GM23338 (cell line): ENCODE measurements at regions not wholly inside any gene's neighbourhood (a gene's known extent, or its start where the extent isn't known, plus 50 kb on each side); places are given as distances from the start of the nearest gene placed in this dataset.

Experiments
- ATAC-seq: fragments of 200-7000 bp; cut with Tn5 transposase; 3 replicates; pipeline ENCODE4 v1.9.1; 2020
- DNase-seq: peaks from one replicate; pipeline ENCODE4 v3.0.0-alpha.2; 2015; ENCODE audit warnings: low spot score
- H2AFZ ChIP-seq: fragments of 200-600 bp; sonication (generic); 2 replicates; pipeline ENCODE4 v1.8.0; 2016; ENCODE audit warnings: antibody characterized with exemption, mild to moderate bottlenecking, moderate library complexity
- H3F3A ChIP-seq: fragments of 200-600 bp; sonication (generic); replicated peaks from 2 replicates; pipeline ENCODE4 v1.8.0; 2017; ENCODE audit warnings: antibody characterized with exemption, mixed run types, low read depth
- H3K27ac ChIP-seq: fragments of 200-600 bp; sonication (generic); 2 replicates; pipeline ENCODE4 v1.6.1; 2016; ENCODE audit warnings: low read depth
- H3K27me3 ChIP-seq: fragments of 200-600 bp; sonication (generic); 2 replicates; pipeline ENCODE4 v1.8.0; 2016; ENCODE audit warnings: mild to moderate bottlenecking, mixed run types, moderate library complexity; ENCODE audit not compliant: insufficient read depth
- H3K36me3 ChIP-seq: fragments of 200-600 bp; sonication (generic); 2 replicates; pipeline ENCODE4 v1.8.0; 2016; ENCODE audit warnings: mild to moderate bottlenecking; ENCODE audit not compliant: insufficient read depth
- H3K4me1 ChIP-seq: fragments of 200-600 bp; sonication (generic); 2 replicates; pipeline ENCODE4 v1.8.0; 2016; ENCODE audit warnings: mild to moderate bottlenecking, moderate library complexity; ENCODE audit not compliant: insufficient read depth
- H3K4me2 ChIP-seq: fragments of 200-600 bp; sonication (generic); 2 replicates; pipeline ENCODE4 v1.7.1; 2017; ENCODE audit warnings: mixed run types
- H3K4me3 ChIP-seq: fragments of 200-600 bp; sonication (generic); 2 replicates; pipeline ENCODE4 v1.6.1; 2016; ENCODE audit warnings: mixed run types
- H3K79me2 ChIP-seq: fragments of 200-600 bp; sonication (generic); replicated peaks from 2 replicates; pipeline ENCODE4 v1.8.0; 2017; ENCODE audit warnings: mild to moderate bottlenecking; ENCODE audit not compliant: insufficient read depth
- H3K9me2 ChIP-seq: fragments of 200-600 bp; sonication (generic); 2 replicates; pipeline ENCODE4 v1.8.0; 2017; ENCODE audit not compliant: insufficient read depth
- H4K20me1 ChIP-seq: fragments of 200-600 bp; sonication (generic); replicated peaks from 2 replicates; pipeline ENCODE4 v1.8.0; 2017; ENCODE audit warnings: mild to moderate bottlenecking; ENCODE audit not compliant: insufficient read depth
- H3K27ac Mint-ChIP-seq: 2 replicates; pipeline ENCODE4 v1.8.0; 2020; ENCODE audit warnings: inconsistent platforms, mild to moderate bottlenecking, moderate library complexity, mixed read lengths
- H3K27me3 Mint-ChIP-seq: 3 replicates; pipeline ENCODE4 v1.8.0; 2022; ENCODE audit warnings: low read depth, mild to moderate bottlenecking, moderate library complexity, mixed read lengths, inconsistent platforms; ENCODE audit not compliant: insufficient read depth, poor library complexity
- H3K36me3 Mint-ChIP-seq: 3 replicates; pipeline ENCODE4 v1.8.0; 2021; ENCODE audit warnings: low read depth, mild to moderate bottlenecking, inconsistent platforms, moderate library complexity, mixed read lengths
- H3K4me1 Mint-ChIP-seq: 3 replicates; pipeline ENCODE4 v1.8.0; 2020; ENCODE audit warnings: mild to moderate bottlenecking, inconsistent platforms, mixed read lengths
- H3K4me3 Mint-ChIP-seq: 3 replicates; pipeline ENCODE4 v1.8.0; 2021; ENCODE audit warnings: moderate library complexity, mild to moderate bottlenecking, inconsistent platforms, mixed read lengths
- H3K9me3 Mint-ChIP-seq: 3 replicates; pipeline ENCODE4 v1.8.0; 2020; ENCODE audit warnings: moderate library complexity, mild to moderate bottlenecking, inconsistent platforms, mixed read lengths
- CREB1 ChIP-seq: fragments of 250-450 bp; sonication (Bioruptor Pico); IDR thresholded peaks from 2 replicates; pipeline ENCODE4 v1.5.0; 2020; ENCODE audit warnings: low read depth, mild to moderate bottlenecking, moderate library complexity
- CTCF ChIP-seq, 2 experiments: fragments of 200-600 bp in 1 of 2; sonication (generic) in 1 of 2; conservative IDR thresholded peaks; 2 replicates each; pipeline versions ENCODE4 v1.5.1 to v1.6.1; 2016 to 2017; ENCODE audit warnings: antibody characterized with exemption in 2 of 2, low read depth in 2 of 2, mild to moderate bottlenecking in 2 of 2, moderate library complexity in 1 of 2
- ETS1 ChIP-seq: IDR thresholded peaks from 2 replicates; pipeline ENCODE4 v1.6.1; 2016; ENCODE audit warnings: antibody characterized with exemption
- EZH2 ChIP-seq: fragments of 200-600 bp; sonication (generic); IDR thresholded peaks from one replicate; pipeline ENCODE4 v1.8.0; 2017; ENCODE audit warnings: antibody characterized with exemption, mild to moderate bottlenecking, low read depth; ENCODE audit not compliant: unreplicated experiment
- EZH2phosphoT487 ChIP-seq: fragments of 200-600 bp; sonication (generic); IDR thresholded peaks from one replicate; pipeline ENCODE4 v1.8.1; 2018; ENCODE audit warnings: antibody characterized with exemption; ENCODE audit not compliant: unreplicated experiment
- JUNB ChIP-seq: IDR thresholded peaks from one replicate; pipeline ENCODE4 v1.6.1; 2016; ENCODE audit warnings: antibody characterized with exemption; ENCODE audit not compliant: unreplicated experiment
- NANOG ChIP-seq: IDR thresholded peaks from 2 replicates; pipeline ENCODE4 v1.6.1; 2016; ENCODE audit warnings: antibody characterized with exemption, borderline replicate concordance
- POLR2AphosphoS5 ChIP-seq: IDR thresholded peaks from 2 replicates; pipeline ENCODE4 v1.6.1; 2016; ENCODE audit warnings: antibody characterized with exemption, low read depth
- REST ChIP-seq: IDR thresholded peaks from one replicate; pipeline ENCODE4 v1.6.1; 2018; ENCODE audit warnings: antibody characterized with exemption; ENCODE audit not compliant: unreplicated experiment
- STAT1 ChIP-seq: IDR thresholded peaks from one replicate; pipeline ENCODE4 v1.6.1; 2016; ENCODE audit warnings: antibody characterized with exemption; ENCODE audit not compliant: unreplicated experiment
- ZNF114 ChIP-seq: fragments of 250-450 bp; sonication (Bioruptor Pico); IDR thresholded peaks from 2 replicates; pipeline ENCODE4 v1.5.0; 2020; ENCODE audit warnings: mild to moderate bottlenecking, moderate library complexity
- ZNF331 ChIP-seq: fragments of 250-450 bp; sonication (Bioruptor Pico); IDR thresholded peaks from 2 replicates; pipeline ENCODE4 v1.5.0; 2020; ENCODE audit warnings: low read depth, mild to moderate bottlenecking, moderate library complexity
- ZNF462 ChIP-seq: fragments of 250-450 bp; sonication (Bioruptor Pico); IDR thresholded peaks from 2 replicates; pipeline ENCODE4 v1.5.0; 2020; ENCODE audit warnings: mild to moderate bottlenecking, moderate library complexity

- Histone ChIP-seq H3F3A (no peaks in the 10 kb centered on the region), H3K4me3 (no peak overlapping the region), H3K27ac (no peak overlapping the region), H3K4me1 (no peaks in the 10 kb centered on the region), H3K4me2 (no peak overlapping the region), H3K9me2 (no peaks in the 10 kb centered on the region), H3K36me3 (no peaks in the 10 kb centered on the region; the same call in 1 of the 2 replicates), H3K79me2 (no peaks in the 10 kb centered on the region), H2AFZ (no peak overlapping the region), H3K27me3 (no peaks in the 10 kb centered on the region), H4K20me1 (no peaks in the 10 kb centered on the region)
- TF ChIP-seq EZH2phosphoT487 (no peak), ETS1 (no peak), EZH2 (no peak), JUNB (no peak), CTCF (conservative IDR thresholded peaks at IDR 0.05; ENCODE audit: low read depth in 2 of 2) (no peak), NANOG (no peak), POLR2AphosphoS5 (no peak), ZNF331 (CRISPR knock-in tag) (no peak), ZNF114 (CRISPR knock-in tag) (no peak), ZNF462 (CRISPR knock-in tag) (no peak), REST (no peak), CREB1 (CRISPR knock-in tag) (no peak), STAT1 (no peak)
- peaks cover 3% of the 10 kb centered on the region for H3K27me3 Mint-ChIP-seq
- DNase-seq, result no peak
- H3K27ac Mint-ChIP-seq, result no peak overlapping the region
- no peaks in the 10 kb centered on the region for H3K4me1 Mint-ChIP-seq
- no peaks in the 10 kb centered on the region for H3K9me3 Mint-ChIP-seq
- no peaks in the 10 kb centered on the region for H3K36me3 Mint-ChIP-seq
- no peak overlapping the region for H3K4me3 Mint-ChIP-seq
- ATAC-seq, result no peak
Observed at GRCh38 chr2:21787941-21788340, 664.2 kb downstream of the TDRD15 start.
